Calu3 (cell line): ENCODE measurements at regions not wholly inside any gene's neighbourhood (a gene's known extent, or its start where the extent isn't known, plus 50 kb on each side); places are given as distances from the start of the nearest gene placed in this dataset.
"Not testable (repeated sequence)": the region's sequence is repeated elsewhere in the genome, so short reads cannot be mapped to it uniquely, and the experiment has no call there.

Experiments
- BruUV-seq: library from RNA; stranded (reverse); fragments of 400-500 nt; replicated peaks from 2 replicates; lab custom pipeline; 2021; lab: Mats Ljungman, UMichigan
- CTCF ChIA-PET: fragments of 300-600 bp; sonication (Branson Sonifier 250); formaldehyde crosslinking; loops from one replicate; lab custom pipeline; 2022; ENCODE audit warnings: antibody characterized with exemption; lab: Charles Lee
- DNase-seq: peaks from one replicate; pipeline ENCODE4 v3.0.0; 2022
- H3K27ac Mint-ChIP-seq: one replicate; pipeline ENCODE4 v1.8.0; 2022; ENCODE audit warnings: mixed read lengths; ENCODE audit not compliant: unreplicated experiment
- H3K27me3 Mint-ChIP-seq: one replicate; pipeline ENCODE4 v1.8.0; 2022; ENCODE audit warnings: mixed read lengths; ENCODE audit not compliant: unreplicated experiment
- H3K36me3 Mint-ChIP-seq: one replicate; pipeline ENCODE4 v1.8.0; 2022; ENCODE audit warnings: mild to moderate bottlenecking, moderate library complexity, mixed read lengths; ENCODE audit not compliant: insufficient read depth, unreplicated experiment
- H3K4me1 Mint-ChIP-seq: one replicate; pipeline ENCODE4 v1.8.0; 2022; ENCODE audit warnings: mild to moderate bottlenecking, low read depth, mixed read lengths; ENCODE audit not compliant: unreplicated experiment
- H3K4me3 Mint-ChIP-seq: one replicate; pipeline ENCODE4 v1.8.0; 2022; ENCODE audit warnings: mild to moderate bottlenecking, low read depth, moderate library complexity, mixed read lengths; ENCODE audit not compliant: unreplicated experiment
- H3K9me3 Mint-ChIP-seq: one replicate; pipeline ENCODE4 v1.8.0; 2022; ENCODE audit warnings: low read depth, mixed read lengths; ENCODE audit not compliant: unreplicated experiment
- CTCF ChIP-seq: fragments of 200-600 bp; IDR thresholded peaks from one replicate; pipeline ENCODE4 v1.8.0; 2022; ENCODE audit warnings: antibody characterized with exemption; ENCODE audit not compliant: unreplicated experiment
- intact Hi-C: fragments of 100-400 bp; cut with micrococcal nuclease; formaldehyde crosslinking; loops from one replicate; pipeline ENCODE4 v1.10.0; 2022; ENCODE audit not compliant: unreplicated experiment

GRCh38 chr4:26253968-26254367, 66.8 kb upstream of the RBPJ start:
- CTCF ChIA-PET: no interaction called here
- TF ChIP-seq CTCF: no peak
- H3K4me3 Mint-ChIP-seq: no peak overlapping the region
- H3K27ac Mint-ChIP-seq: no peak overlapping the region
- no TSS peak for BruUV-seq
- intact Hi-C loops: no loop called here
- H3K4me1 Mint-ChIP-seq: peaks cover 15% of the 10 kb centered on the region
- DNase-seq: no peak
- H3K36me3 Mint-ChIP-seq: no peaks in the 10 kb centered on the region
- no peaks in the 10 kb centered on the region for H3K9me3 Mint-ChIP-seq
- H3K27me3 Mint-ChIP-seq: no peaks in the 10 kb centered on the region

- TF ChIP-seq CTCF: no peak
- no peak overlapping the region for H3K4me3 Mint-ChIP-seq
- H3K4me1 Mint-ChIP-seq: peaks cover 15% of the 10 kb centered on the region
- CTCF ChIA-PET: no interaction called here
- no peak for DNase-seq
- no peaks in the 10 kb centered on the region for H3K27me3 Mint-ChIP-seq
- BruUV-seq: no TSS peak
- no peaks in the 10 kb centered on the region for H3K9me3 Mint-ChIP-seq
- intact Hi-C loops: no loop called here
- no peaks in the 10 kb centered on the region for H3K36me3 Mint-ChIP-seq
- no peak overlapping the region for H3K27ac Mint-ChIP-seq
Observed at GRCh38 chr4:26255989-26256388, 64.8 kb upstream of the RBPJ start.

- intact Hi-C loops, H3K36me3 Mint-ChIP-seq, H3K27me3 Mint-ChIP-seq, DNase-seq, H3K4me3 Mint-ChIP-seq, BruUV-seq, H3K4me1 Mint-ChIP-seq, CTCF ChIA-PET, H3K27ac Mint-ChIP-seq, H3K9me3 Mint-ChIP-seq: not testable (repeated sequence)
Observed at GRCh38 chr4:26257444-26257843, 63.4 kb upstream of the RBPJ start.

- Mint-ChIP-seq H3K9me3 (no peaks in the 10 kb centered on the region), H3K4me1 (peaks cover 6% of the 10 kb centered on the region), H3K36me3 (no peaks in the 10 kb centered on the region), H3K27me3 (no peaks in the 10 kb centered on the region), H3K27ac (no peak overlapping the region), H3K4me3 (no peak overlapping the region)
- no TSS peak for BruUV-seq
- intact Hi-C loops: no loop called here
- CTCF ChIA-PET: no interaction called here
- no peak for DNase-seq
- TF ChIP-seq CTCF: no peak
Observed at GRCh38 chr4:26257850-26258249, 63.0 kb upstream of the RBPJ start.

- Mint-ChIP-seq H3K9me3 (no peaks in the 10 kb centered on the region), H3K27me3 (no peaks in the 10 kb centered on the region), H3K27ac (no peak overlapping the region), H3K4me3 (no peak overlapping the region), H3K4me1 (peaks cover 6% of the 10 kb centered on the region), H3K36me3 (no peaks in the 10 kb centered on the region)
- BruUV-seq: no TSS peak
- CTCF ChIA-PET: no interaction called here
- no peak for TF ChIP-seq CTCF
- intact Hi-C loops: no loop called here
- DNase-seq: no peak
Observed at GRCh38 chr4:26260571-26260970, 60.2 kb upstream of the RBPJ start.
